HEK293T (cell line): ENCODE measurements at regions not wholly inside any gene's neighbourhood (a gene's known extent, or its start where the extent isn't known, plus 50 kb on each side); places are given as distances from the start of the nearest gene placed in this dataset.
"Not testable (repeated sequence)": the region's sequence is repeated elsewhere in the genome, so short reads cannot be mapped to it uniquely, and the experiment has no call there.

Source experiments
- CTCF ChIA-PET: fragments of 350-600 bp; formaldehyde crosslinking; extraction: SDS; loops from one replicate; lab custom pipeline; 2021; ENCODE audit warnings: antibody characterized with exemption, inconsistent platforms; lab: Yijun Ruan, JAX
- POLR2A ChIA-PET: fragments of 350-600 bp; formaldehyde crosslinking; extraction: SDS; loops from one replicate; lab custom pipeline; 2020; ENCODE audit warnings: antibody characterized with exemption, inconsistent platforms; lab: Yijun Ruan, JAX
- DNase-seq: peaks from one replicate; pipeline ENCODE4 v3.0.0; 2012; ENCODE audit warnings: mixed read lengths; ENCODE audit errors: extremely low spot score
- ARNT ChIP-seq: fragments of 450-650 bp; IDR thresholded peaks from 2 replicates; pipeline ENCODE4 v1.6.1; 2017; ENCODE audit warnings: mild to moderate bottlenecking
- BHLHE40 ChIP-seq: fragments of 450-650 bp; IDR thresholded peaks from 2 replicates; pipeline ENCODE4 v1.6.1; 2016; ENCODE audit warnings: mild to moderate bottlenecking, moderate library complexity, borderline replicate concordance
- CTBP1 ChIP-seq: fragments of 450-650 bp; IDR thresholded peaks from 2 replicates; pipeline ENCODE4 v1.6.1; 2016; ENCODE audit warnings: borderline replicate concordance
- ELF4 ChIP-seq: fragments of 450-650 bp; IDR thresholded peaks from 2 replicates; pipeline ENCODE4 v1.6.1; 2017; ENCODE audit warnings: antibody characterized with exemption
- FOXA1 ChIP-seq: fragments of 450-650 bp; IDR thresholded peaks from 2 replicates; pipeline ENCODE4 v1.6.1; 2016; ENCODE audit warnings: mild to moderate bottlenecking
- FOXK2 ChIP-seq: fragments of 450-650 bp; IDR thresholded peaks from 2 replicates; pipeline ENCODE4 v1.6.1; 2016; ENCODE audit warnings: mild to moderate bottlenecking
- FOXM1 ChIP-seq: fragments of 450-650 bp; IDR thresholded peaks from 2 replicates; pipeline ENCODE4 v1.6.1; 2017; ENCODE audit warnings: mild to moderate bottlenecking, borderline replicate concordance
- HDGF ChIP-seq: fragments of 450-650 bp; IDR thresholded peaks from 2 replicates; pipeline ENCODE4 v1.6.1; 2017; ENCODE audit warnings: antibody characterized with exemption, borderline replicate concordance
- L3MBTL2 ChIP-seq: fragments of 450-650 bp; conservative IDR thresholded peaks from 2 replicates; pipeline ENCODE4 v1.6.1; 2016; ENCODE audit warnings: mild to moderate bottlenecking
- LEF1 ChIP-seq: fragments of 450-650 bp; IDR thresholded peaks from 2 replicates; pipeline ENCODE4 v1.6.1; 2017; ENCODE audit warnings: mild to moderate bottlenecking, borderline replicate concordance
- NFRKB ChIP-seq: fragments of 450-650 bp; IDR thresholded peaks from 2 replicates; pipeline ENCODE4 v1.6.1; 2016; ENCODE audit warnings: mild to moderate bottlenecking, moderate library complexity
- PKNOX1 ChIP-seq: fragments of 450-650 bp; IDR thresholded peaks from 2 replicates; pipeline ENCODE4 v1.6.1; 2016
- SP1 ChIP-seq: fragments of 450-650 bp; IDR thresholded peaks from 2 replicates; pipeline ENCODE4 v1.6.1; 2017
- SUZ12 ChIP-seq: fragments of 450-650 bp; IDR thresholded peaks from 2 replicates; pipeline ENCODE4 v1.6.1; 2016; ENCODE audit warnings: mild to moderate bottlenecking
- TARDBP ChIP-seq: fragments of 450-650 bp; IDR thresholded peaks from 2 replicates; pipeline ENCODE4 v1.6.1; 2016
- ZNF384 ChIP-seq: fragments of 450-650 bp; IDR thresholded peaks from 2 replicates; pipeline ENCODE4 v1.6.1; 2016

- TF ChIP-seq FOXA1 (no peak), TARDBP (no peak), PKNOX1 (no peak), L3MBTL2 (no peak), LEF1 (no peak), SUZ12 (no peak), BHLHE40 (no peak), ELF4 (no peak), FOXK2 (no peak), ARNT (no peak), SP1 (no peak), CTBP1 (no peak), NFRKB (no peak), ZNF384 (no peak), HDGF (no peak), FOXM1 (no peak)
- no peak for DNase-seq
- CTCF ChIA-PET = no interaction called here
- POLR2A ChIA-PET = interaction anchor here (1.2 kb wide), 1 partner anchor 92 kb away, joined by 5 read pairs; the partner anchor contains the start of gene METAP2
These were observed 92.8 kb upstream of the METAP2 start for GRCh38 chr12:95380997-95381786.

DNA sequence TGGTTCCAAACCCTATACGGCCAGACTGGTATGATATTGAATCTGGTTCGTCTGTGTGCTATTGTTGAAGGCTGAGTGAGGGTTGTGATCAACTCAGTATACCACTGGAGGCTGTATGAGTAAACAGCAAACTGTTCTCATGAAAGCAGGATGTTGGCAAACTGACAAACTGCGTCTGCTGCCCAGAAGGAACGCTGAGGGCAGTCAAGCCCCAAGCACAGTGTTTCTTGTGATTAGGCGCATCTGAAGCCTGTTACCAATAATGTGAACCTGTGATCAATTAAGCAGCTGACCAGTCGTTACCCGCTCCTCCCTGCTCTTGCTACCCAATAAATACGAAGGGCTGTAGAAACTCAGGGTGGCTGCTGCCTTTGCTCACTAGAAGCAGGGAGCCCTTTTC lies 90.0 kb upstream of the METAP2 start:
- POLR2A ChIA-PET, CTCF ChIA-PET, DNase-seq: not testable (repeated sequence)

DNA sequence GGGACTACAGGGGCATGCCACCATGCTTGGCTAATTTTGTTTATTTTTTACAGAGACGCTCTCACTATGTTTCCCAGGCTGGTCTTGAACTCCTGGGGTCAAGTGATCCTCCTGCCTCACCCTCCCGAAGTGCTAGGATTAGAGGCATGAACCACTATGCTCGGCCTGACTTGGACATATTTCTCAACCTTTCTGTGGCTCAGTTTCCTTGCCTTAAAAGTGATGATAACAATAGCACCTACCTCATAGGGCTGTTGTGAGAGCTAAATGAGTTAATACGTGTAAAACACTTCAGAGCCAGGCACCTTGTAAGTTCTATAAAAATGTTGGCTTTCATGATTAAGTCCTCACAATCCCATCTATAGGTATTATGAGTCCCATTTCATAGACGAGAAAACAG lies 89.2 kb upstream of the METAP2 start:
- DNase-seq = no peak
- ChIA-PET POLR2A (no interaction called here), CTCF (no interaction called here)
- TF ChIP-seq SUZ12 (no peak), TARDBP (no peak), SP1 (no peak), HDGF (no peak)

DNA sequence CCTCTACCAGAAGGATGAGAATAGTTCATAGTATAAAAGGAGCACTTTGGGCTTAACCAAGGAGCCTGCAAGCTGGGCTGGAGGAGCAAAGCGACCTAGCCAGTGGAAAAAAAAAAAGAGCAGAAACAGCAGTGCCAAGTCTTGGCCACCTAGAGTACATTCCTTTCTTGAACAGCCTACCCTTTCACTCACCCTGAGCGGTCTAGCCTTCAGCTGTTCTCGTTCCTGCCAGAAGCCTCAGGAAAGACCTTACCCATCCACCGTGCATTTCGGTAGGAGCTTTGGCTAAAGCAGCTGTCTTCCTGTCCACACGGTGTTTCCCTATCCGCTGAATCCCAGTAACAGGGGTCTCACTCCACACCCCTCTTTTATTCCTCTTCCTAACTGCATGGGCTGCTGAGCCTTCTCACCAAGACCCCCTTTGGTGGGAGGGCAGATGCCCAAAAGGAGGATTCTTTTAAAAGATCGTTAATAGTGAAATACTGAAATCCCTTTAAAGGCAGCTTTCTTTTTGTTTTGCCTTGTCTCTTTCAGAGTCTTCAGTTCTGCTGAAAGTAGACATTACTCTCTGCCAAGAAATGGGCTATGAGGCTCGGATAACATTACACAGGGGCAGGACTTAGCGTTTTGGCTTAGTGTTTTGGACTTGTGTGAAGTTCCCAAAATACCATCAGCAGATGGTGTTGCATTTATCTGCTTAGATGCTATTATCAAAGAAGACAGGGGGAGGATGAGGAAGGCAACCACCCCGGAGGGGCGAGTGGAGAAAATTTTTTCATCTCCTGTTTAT lies 88.5 kb upstream of the METAP2 start:
- POLR2A ChIA-PET = no interaction called here
- CTCF ChIA-PET = interaction anchor here (0.6 kb wide), 1 partner anchor 8 kb away, joined by 3 read pairs; no protein-coding TSS in a partner anchor

DNA sequence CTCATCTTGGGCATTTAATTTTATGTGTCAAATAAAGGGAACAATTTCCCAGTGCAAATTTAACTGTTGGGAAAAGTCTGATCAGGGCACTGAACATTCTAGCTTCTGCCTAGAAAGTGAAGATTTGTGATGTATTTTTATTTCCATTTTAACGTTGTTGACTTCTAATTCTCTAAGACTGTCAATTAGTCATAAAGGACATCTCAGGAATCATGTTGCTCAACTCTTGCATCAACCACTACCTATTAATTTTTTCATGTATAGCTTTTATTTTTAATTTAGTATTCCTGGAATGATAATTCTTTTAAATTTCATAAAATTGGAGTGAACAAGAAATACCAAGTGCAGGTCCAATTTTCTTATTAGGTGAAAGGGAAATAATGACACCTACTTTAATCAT lies 87.9 kb upstream of the METAP2 start:
- ChIA-PET POLR2A (no interaction called here), CTCF (interaction anchor here (0.6 kb wide), 1 partner anchor 9 kb away, joined by 3 read pairs; no protein-coding TSS in a partner anchor)
- no peak for TF ChIP-seq SP1
- TF ChIP-seq ZNF384 = no peak
- no peak for TF ChIP-seq ARNT
- no peak for TF ChIP-seq BHLHE40
- DNase-seq = no peak

More for the DNA sequence above, 88.5 kb upstream of the METAP2 start:
- no peak for DNase-seq
- TF ChIP-seq NFRKB (no peak), SP1 (no peak)

DNA sequence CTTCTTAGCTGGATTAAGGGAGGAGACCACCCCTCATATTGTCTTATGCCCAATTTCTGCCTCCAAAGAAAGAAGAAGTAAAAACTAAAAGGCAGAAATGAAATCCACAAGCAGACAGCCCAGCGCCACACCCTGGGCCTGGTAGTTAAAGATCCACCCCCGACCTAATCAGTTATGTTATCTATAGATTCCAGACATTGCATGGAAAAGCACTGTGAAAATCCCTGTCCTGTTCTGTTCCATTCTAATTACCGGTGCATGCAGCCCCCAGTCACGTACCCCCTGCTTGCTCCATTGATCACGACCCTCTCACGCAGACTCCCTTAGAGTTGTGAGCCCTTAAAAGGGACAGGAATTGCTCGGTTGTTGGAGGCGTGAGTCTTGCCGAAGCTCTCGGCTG lies 85.7 kb upstream of the METAP2 start:
- CTCF ChIA-PET, POLR2A ChIA-PET, DNase-seq: not testable (repeated sequence)

GRCh38 chr12:95390192-95390591 lies 83.8 kb upstream of the METAP2 start:
- no peak for DNase-seq
- TF ChIP-seq BHLHE40 (no peak), LEF1 (no peak), FOXK2 (no peak), CTBP1 (no peak), SP1 (no peak), FOXA1 (no peak), SUZ12 (no peak), NFRKB (no peak), ELF4 (no peak), ZNF384 (no peak), L3MBTL2 (no peak), ARNT (no peak), FOXM1 (no peak), HDGF (no peak), TARDBP (no peak), PKNOX1 (no peak)
- POLR2A ChIA-PET = no interaction called here
- CTCF ChIA-PET = no interaction called here

DNA sequence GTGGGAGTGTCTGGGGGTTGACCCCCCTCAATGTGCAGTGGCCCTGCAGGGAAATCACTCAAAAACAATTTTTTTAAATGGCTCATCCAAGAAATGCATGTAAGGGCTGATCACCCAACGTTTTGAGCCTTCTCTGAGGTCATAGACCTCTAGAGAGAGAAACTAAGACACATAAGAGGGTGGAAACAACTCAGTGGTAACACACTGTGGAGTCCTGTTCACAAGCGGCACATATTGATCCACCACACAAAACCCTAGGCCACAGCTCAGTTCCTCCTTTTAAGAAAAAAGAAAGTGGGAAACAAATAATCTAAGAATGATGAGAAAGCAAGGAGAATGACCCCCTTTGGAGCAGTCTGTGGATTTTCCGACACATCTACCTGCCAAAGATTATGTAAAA lies 83.0 kb upstream of the METAP2 start:
- ChIA-PET POLR2A (no interaction called here), CTCF (no interaction called here)

More for the DNA sequence above, 83.0 kb upstream of the METAP2 start:
- DNase-seq = no peak
- no peak for TF ChIP-seq TARDBP
- no peak for TF ChIP-seq PKNOX1
- TF ChIP-seq LEF1 = no peak
- no peak for TF ChIP-seq CTBP1
- TF ChIP-seq HDGF = no peak
- TF ChIP-seq FOXA1 = no peak
- TF ChIP-seq NFRKB = no peak
- TF ChIP-seq BHLHE40 = no peak
- no peak for TF ChIP-seq ELF4
- TF ChIP-seq ARNT = no peak
- no peak for TF ChIP-seq L3MBTL2
- TF ChIP-seq FOXM1 = no peak
- TF ChIP-seq SUZ12 = no peak
- no peak for TF ChIP-seq ZNF384
- no peak for TF ChIP-seq SP1
